Left hindlimb (tissue), 1 donor: ENCODE measurements at regions not wholly inside any gene's neighbourhood (a gene's known extent, or its start where the extent isn't known, plus 50 kb on each side); places are given as distances from the start of the nearest gene placed in this dataset.
"Not testable (repeated sequence)": the region's sequence is repeated elsewhere in the genome, so short reads cannot be mapped to it uniquely, and the experiment has no call there.

Experiments used
- DNase-seq: peaks from one replicate; pipeline ENCODE4 v3.0.0-alpha.2; 2018

DNA sequence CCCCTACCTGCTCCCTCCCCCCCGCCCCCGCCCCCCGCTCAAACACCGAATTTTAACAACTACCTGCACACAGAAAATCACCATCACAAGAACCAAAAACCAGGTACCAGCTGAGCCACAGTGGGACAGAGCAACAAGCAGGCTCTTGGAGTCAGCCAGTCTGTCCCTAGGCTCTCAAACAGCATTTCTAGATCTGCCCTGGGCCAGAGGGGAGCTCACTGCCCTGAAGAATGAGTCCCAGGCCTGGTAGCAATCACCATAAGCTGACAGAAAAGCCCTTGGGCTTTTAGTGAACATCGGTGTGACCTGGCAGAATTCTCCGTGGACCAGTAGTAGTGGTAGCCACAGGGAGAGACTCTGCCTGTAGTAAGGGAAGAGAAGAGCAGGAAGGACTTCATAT lies 58.3 kb downstream of the C11orf87 start:
- DNase-seq, result no peak

DNA sequence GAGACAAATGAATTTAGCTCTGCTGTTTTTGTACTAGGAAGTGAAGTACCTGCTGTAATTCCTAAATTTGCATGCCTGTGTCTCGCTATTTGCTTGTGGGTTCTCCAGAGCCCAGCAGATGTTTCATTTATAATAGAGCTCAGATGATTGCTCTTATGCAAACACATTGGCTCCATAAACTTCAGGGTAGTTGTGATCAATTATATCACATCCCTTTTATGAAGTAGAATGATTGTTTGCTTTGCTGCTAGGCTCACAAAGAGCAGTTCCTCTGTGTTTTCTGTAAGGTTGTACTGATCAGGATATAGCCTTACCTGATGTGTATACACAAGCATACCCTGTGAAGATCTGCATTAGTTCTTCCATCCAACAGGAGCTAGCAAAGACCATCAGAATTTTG lies 64.1 kb downstream of the C11orf87 start:
- DNase-seq, result no peak

DNA sequence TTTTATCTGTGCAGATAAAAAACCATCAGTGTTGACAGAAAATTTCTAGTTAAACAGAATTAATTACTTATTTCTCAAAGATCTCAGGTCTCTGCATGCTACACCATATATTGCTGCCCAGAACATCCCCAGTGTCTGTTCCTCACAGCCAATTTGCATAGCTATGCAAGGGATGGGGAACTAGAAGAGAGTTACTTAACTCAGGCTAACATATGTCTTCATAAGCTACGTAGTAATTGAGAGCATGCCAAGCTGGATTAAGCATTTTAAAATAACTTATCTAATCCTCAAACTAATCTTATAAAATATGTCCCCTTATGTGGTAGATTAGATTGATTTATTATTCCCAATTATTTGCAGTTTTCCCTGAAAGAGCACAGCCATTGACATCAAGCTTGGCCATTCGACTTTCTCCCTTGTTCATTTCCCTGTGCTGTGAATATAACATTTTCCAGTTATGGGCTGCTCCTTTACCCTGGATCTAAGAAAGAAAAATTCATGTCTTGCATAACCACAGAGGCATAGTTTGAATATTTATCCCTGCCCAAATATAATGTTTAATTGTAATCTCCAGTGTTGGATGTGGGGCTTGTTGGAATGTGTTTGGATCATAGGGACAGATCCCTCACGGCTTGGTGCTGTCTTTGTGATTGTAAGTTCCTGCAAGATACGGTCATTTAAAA lies 69.1 kb downstream of the C11orf87 start:
- no peak for DNase-seq

DNA sequence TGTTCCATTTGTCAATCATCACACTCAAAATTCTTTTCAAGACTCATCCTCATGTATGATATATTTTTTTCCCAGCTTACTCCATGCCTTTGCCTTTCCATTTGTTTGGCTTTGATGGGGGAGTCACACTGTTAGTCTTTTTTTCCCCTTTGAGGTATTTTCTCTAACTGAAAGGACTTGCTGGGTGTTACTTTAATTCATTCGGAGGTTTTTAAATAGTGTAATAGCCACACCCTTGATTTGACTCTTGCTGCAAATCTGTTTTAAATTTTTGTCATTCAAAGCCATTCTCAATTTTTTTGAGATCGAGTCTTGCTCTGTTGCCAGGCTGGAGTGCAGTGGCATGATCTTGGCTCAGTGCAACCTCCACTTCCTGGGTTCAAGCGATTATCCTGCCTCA lies 84.1 kb downstream of the C11orf87 start:
- no peak for DNase-seq

DNA sequence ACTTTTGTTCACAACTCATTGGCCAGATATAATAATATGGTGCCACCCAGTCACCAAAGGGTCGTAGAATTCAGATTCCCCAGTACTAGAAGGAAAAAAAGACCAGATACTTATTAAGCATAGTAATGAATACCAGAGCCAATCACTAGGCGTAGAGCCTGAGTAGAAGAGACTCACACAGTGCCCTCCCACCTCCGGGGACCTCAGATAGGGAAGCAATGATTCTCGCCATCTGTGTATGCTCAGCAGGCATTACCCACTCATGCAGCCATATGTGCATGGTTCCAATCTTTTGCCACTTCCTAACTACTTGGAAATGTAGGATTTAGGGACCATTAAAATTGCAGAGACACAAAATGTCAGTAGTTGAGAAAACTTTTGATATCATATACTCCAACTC lies 85.3 kb downstream of the C11orf87 start:
- DNase-seq, result no peak

DNA sequence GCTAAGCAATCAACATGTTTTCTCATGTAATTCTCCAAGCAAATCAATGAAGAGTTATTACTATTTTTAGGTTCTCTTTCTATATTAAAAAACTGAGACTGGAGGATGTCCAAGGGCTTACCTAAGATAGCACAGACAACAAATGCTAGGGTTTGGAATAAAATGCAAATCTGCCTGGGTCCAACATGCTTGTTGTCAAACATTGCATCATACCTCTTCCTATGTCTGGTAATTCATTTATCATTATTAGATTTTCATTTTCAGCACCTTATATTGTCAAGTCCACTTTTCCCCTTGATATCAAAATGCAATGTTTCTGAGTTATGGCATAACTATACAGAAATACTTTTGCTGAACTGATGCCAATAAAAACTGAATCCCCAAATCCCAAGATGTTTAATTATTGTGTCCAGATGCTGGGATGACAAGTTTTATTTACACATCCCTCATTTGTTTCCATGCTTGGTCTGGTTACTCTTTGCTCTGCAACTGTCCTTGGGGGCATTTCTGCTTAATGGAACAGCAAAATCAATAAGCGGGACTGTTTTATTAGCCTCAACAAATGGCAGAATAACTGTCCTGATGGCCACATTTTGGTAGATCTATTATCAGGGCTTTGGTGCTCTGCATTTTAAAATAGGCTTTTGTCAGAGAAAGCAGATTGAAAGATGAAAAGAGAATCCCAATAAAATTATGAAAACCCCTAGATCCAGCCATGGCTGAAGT lies 86.0 kb downstream of the C11orf87 start:
- DNase-seq, result no peak

DNA sequence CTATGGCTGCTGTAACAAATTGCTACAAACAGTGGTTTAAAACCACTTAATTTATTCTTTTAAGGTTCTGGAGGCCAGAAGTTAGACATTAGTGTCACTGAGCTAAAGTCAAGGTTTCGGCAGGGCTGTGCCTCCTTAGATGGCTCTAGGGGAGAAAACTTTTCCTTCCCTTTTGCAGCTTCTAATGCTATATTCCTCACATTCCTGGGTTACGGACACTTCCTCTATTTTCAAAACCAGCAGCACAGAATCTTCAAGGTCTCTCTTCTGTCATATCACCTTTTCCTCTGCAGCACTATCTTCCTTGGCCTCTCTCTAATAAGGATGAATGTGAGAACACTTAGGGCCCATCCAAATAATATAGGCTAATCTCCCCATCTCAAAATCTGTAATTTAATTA lies 87.0 kb downstream of the C11orf87 start:
- no peak for DNase-seq

DNA sequence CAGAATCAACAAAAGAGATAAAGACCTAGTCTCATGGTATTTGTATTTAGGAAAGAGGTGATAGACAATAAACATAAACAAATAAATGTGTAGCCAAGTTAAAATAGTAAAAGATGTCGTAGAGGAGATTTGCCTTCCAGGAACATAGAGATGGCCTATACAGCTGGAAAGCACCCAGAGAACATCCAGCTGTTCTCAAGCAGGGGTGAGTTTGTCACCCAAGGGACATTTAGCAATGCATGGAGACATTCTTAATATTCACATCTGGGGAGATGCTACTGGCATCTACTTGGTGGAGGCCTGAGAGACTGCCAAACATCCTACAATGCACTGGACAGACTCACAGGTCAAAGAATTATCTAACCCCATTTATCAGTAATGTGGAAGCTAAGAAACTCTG lies 88.3 kb downstream of the C11orf87 start:
- DNase-seq, result no peak

DNA sequence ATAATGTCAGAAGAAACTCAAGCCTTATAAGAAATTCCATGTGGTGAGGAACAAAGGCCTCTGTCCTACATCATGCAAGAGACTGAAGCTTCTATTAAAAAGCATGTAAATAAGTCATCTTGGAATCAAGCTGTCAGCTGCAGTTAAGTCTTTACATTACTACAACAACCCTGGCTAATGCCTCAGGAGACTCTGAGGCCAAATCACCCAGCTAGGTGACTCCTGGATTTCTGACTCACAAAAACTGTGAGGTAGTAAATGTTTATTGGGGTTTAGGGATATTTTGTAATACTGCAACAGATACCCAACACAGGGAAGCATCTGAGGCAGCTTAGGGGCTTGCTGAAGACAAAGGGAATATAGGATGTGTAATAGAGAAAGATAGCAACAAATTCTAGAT lies 89.6 kb downstream of the C11orf87 start:
- DNase-seq, result no peak

DNA sequence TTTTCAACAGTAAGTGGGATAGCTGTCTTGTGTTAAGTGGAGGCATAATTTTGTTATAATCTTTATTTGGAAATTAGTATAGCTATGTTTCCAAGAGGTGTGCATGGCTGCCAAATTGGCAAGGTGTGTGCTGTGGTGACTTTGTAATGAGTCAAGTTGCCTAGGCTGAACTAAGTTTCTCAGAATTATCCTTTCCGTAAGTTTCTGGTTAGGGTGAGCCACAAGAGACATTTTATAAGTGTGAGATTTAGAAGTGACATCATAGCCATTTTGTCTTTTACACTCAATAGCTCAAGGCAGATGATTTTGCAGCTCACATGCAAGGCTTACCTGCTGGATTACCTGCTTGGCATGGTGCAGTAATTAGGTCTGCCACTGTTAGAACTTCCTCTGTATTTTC lies 90.3 kb downstream of the C11orf87 start:
- no peak for DNase-seq

DNA sequence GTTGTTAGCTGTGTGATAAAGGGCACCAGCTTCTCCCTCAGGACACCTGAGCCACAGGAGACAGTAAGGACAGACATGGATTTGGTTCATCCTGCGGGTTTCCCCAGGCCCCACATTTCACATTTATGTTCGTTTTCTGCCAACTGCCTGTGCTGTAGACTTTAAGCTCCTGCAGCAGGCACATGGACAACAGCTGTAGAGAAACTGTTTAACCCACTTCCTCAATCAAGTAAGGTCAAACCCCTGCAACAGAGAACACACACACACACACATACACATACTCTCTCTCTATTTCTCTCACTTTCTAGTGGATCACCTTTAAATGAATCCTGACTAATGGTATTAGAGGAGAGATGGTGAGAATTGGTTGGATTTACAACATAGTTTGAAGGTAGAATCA lies 90.7 kb downstream of the C11orf87 start:
- DNase-seq, result no peak

DNA sequence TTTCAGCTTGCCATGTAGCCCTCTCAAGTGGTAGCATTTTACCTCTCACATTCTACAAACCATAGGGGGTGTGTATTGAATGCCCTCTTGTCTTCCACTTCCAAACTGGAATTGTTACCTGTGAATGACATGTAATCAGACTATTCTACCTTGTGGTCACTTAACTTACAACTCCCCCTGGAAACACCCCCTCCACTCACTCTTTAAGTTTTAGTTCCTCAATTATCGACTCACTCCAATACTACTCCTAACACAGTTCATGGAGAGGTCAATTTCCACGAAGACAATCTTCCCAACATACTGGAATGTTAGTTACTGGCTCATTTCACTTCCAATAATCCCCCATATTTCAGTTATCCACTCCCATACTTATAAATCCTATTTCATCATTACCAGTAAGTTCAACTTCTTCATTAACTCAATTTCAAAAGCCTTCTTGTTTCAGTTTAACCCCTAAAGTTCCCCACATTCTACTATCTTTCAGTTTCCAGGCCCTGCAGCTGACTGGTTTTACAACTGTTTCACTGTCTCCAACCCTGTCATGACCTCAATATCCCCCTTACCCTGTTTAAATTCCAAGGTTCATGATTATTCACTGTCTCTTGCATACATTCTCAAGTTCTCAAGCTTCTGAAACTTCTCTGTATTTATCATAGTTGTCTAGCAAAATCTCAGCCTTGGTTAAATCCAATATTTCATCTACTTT lies 92.5 kb downstream of the C11orf87 start:
- DNase-seq, result no peak

DNA sequence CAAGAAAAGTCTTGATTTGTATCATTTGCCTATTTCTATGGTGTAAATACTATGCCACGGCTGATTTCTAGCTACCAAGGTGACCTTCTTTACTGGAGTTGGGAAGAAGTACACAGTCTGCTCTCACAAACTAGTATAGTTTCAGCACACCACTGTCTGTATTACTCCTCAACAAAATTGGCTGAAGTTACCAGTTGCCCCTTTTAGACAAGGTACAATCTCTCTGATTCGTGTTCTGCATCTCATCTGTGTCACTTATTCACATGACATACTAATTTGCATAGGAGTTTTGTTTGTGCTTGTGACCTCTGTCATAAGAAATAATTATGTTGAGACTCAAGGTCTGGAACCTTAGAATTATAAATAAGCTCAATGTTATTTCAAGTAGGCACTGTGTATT lies 97.3 kb downstream of the C11orf87 start:
- DNase-seq, result no peak

DNA sequence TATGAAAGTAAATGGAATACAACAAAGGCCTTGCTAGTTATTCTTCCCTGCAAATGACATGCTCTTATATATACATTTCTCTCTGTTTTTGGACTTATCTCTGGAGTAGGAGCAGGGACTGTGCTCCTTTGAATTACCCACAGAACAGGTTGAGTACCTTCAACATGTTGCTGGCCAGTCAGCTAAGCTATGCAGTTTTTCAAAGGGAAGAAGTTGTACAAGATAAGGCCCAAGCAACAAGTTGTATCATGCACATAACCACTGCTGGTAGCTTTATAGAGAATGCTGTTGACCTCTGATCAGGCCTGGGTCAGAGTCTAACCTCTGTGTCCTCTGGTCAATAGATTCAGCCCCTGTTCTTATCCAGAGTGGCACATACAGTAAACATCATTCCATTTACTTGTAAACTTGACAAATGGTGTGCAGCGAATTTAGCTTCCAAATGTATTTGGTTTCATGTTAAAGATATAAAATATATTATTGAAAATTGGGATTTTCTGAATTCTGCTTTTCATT lies 99.6 kb downstream of the C11orf87 start:
- no peak for DNase-seq

DNA sequence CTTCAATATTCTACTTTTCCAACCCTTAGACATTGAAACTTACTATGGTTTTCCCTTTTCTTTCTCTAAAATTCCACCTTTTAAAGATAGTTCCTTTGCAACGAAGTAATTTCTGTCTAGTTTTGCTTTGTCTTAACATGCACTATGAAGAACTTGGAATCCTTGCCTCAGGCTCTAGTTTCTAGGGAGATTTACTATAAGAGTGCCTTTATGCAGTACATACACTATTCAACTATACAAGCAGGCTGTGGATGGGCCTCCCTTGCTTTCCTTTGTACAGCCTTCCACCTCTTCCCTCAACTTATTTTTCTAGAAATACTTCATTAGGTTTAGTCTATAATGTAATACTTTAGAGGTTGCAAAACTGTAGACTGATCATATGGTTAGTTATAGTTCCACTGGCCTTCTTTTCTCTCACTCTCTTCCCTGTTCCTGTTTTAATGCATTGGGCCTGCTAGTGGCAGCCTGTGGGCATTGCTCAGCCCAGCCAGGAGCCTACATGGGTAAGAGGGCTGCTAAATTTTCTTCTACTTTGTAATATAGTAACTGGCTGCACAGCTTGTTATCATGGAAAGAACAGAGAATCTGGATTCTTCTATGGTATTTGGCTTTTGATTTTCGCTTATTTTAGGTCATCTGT lies 100.2 kb downstream of the C11orf87 start:
- no peak for DNase-seq

DNA sequence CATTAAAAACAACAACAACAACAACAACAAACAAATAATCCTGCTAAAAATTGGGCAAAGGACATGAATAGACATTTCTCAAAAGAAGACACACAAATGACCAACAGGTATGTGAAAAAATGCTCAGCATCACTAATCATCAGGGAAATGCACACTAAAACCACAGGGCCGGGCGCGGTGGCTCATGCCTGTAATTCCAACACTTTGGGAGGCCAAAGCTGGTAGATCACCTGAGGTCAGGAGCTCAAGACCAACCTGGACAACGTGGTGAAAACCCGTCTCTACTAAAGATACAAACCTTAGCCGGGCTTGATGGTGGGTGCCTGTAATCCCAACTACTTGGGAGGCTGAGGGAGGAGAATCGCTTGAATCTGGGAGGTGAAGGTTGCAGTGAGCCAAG lies 103.6 kb downstream of the C11orf87 start:
- DNase-seq, result not testable (repeated sequence)

DNA sequence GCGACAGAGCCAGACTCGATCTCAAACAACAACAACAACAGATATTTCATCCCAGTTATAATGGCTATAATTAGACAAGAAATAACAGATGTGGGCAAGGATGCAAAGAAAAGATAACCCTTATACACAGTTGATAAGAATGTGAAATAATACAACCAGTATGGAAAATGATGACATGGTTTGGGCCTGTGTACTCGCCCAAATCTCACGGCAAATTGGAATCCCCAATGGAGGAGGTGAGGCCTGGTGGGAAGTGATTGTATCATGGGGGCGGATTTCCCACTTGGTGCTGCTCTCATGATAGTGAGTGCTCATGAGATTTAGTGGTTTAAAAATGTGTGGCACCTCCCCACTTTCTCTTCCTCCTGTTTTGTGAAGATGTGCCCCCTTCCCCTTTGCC lies 104.1 kb downstream of the C11orf87 start:
- no peak for DNase-seq

DNA sequence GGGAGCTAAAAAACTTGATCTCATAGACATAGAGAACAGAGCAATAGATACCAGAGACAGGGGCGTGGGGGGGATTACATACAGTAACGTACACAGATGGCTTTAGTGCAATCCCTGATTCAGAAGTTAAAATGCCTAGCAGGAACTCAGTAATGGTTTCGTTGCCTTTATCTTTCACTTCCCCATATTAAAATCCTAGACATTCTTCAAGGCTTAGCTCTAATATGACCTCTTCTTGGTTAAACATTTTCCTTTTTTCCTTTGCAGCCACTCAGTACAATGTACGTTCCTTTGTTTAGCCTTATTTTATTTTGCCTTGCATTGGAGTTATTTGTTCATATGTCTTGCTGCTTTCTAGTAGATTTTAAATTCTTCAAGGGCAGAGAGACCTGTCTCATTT lies 104.9 kb downstream of the C11orf87 start:
- no peak for DNase-seq

DNA sequence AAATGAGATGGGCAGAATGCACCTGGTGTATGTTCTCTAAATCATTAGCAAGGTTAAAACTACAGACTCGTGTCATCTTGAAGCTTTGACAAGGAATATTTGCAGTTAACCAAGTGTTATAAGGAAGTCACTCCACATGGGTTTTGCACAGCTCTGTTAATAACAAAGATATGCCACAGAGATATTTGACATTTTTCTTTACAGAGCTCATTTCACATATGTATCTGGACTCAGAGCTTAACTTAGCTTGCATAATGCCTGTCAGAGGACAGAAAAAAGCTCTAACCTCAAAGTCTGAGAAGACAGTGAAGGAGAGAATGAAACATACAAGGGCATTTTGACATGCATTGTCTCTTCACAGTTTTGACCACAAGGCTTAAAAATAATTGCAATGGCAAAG lies 105.5 kb downstream of the C11orf87 start:
- DNase-seq, result no peak

DNA sequence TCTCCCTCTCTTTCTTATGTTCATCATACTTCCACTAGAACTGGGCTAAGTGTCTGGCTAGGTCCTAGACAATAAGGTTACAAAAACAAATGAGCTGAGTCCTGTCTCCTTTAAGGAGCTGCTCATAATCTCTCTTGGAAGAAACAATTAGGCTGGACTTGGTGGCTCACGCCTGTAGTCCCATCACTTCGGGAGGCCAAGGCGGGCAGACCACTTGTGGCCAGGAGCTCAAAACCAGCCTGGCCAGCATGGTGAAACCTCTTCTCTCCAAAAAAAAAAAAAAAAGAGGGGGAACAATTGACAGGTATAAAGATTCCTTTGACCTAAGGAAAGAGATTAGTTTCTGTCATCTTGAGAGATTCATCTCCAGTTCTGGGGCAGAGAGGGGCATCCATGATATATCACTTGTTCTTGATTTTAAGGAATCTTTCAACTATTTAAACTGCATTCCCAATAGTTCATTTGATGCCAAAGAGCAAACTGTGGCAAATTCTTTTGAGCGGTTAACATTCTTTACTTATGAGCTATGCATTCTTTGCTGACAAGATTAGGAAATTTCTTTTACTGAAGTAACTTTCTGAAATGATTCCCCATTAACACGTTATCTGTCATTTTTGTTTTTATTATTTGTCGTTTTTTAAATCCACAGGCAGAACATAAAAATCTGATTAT lies 125.5 kb downstream of the C11orf87 start:
- no peak for DNase-seq

DNA sequence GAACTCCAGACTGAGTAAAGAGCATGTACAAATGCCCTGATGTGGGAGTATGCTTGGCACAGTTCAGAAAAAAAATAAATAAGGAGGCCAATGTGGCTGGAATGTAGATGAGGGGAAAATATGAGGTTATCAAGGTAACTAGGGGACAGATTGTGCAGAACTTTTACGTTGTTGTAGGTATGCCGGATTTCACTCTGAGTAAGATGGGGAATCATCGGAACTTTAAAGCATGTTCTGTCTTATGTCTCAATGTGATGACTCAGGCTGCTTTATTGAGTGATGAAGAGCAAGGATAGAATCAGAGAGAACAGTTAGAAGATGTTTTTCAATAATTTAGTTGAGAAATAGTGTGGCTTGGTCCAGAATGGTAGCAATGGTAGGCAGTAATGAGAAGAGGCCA lies 130.4 kb downstream of the C11orf87 start:
- DNase-seq, result no peak

DNA sequence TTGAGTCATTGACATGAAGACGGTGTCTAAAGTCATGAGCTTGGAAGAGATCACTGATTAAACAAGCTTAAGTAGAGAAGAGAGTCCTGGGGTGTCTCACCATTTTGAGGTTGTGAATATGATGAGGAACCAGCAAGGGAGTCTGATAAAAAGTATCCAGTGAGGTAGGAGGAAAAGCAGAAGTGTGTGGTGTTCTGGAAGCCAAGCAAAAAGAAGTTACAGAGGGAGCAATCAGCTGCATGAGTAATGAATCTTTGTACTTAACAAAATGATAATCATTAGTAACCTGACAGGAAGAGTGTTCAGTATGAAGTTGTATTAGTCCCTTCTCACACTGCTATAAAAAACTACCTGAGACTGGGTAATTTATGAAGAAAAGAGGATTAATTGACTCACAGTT lies 131.3 kb downstream of the C11orf87 start:
- DNase-seq, result no peak

DNA sequence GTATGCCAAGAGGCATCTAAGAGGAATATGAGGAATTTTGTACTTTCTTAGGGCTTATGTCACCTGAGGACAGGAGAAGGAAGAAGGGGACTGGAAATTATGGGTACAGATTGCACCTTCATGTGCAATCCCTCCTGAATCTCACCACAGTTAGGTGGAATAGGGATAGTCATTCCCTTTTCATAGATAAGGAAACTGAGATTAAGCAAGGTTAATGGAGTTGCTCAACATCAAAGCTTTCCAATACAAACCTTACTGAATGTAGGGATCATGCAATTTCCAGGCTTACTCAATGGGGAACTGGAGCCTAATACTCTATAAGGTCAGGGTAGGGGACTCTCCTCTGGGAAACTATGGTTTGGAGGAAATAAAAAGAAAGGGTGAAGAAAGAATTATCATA lies 133.0 kb downstream of the C11orf87 start:
- DNase-seq, result no peak
